IPS-18c (cell line): ENCODE measurements at regions not wholly inside any gene's neighbourhood (a gene's known extent, or its start where the extent isn't known, plus 50 kb on each side); places are given as distances from the start of the nearest gene placed in this dataset.

ENCODE experiments used
- H3K4me3 ChIP-seq: 2 replicates; pipeline ENCODE4 v1.7.0; 2013; ENCODE audit warnings: low read depth, mild to moderate bottlenecking, low read length, moderate library complexity; ENCODE audit not compliant: insufficient read depth
- H3K9me3 ChIP-seq: one replicate; pipeline ENCODE4 v1.6.1; 2013; ENCODE audit warnings: mild to moderate bottlenecking, low read length, moderate library complexity; ENCODE audit not compliant: control insufficient read depth, insufficient read depth

GRCh38 chr11:91219535-91219934, 996.7 kb upstream of the CHORDC1 start:
- no peaks in the 10 kb centered on the region for H3K9me3 ChIP-seq
- H3K4me3 ChIP-seq, result no peak overlapping the region

GRCh38 chr11:91209751-91210150, 986.9 kb upstream of the CHORDC1 start:
- H3K9me3 ChIP-seq, result no peaks in the 10 kb centered on the region
- no peak overlapping the region for H3K4me3 ChIP-seq

GRCh38 chr11:91209306-91209705, 986.5 kb upstream of the CHORDC1 start:
- Histone ChIP-seq H3K9me3 (no peaks in the 10 kb centered on the region), H3K4me3 (no peak overlapping the region)

GRCh38 chr11:91199866-91200265, 977.0 kb upstream of the CHORDC1 start:
- no peak overlapping the region for H3K4me3 ChIP-seq
- no peaks in the 10 kb centered on the region for H3K9me3 ChIP-seq

- H3K4me3 ChIP-seq, result no peak overlapping the region
- no peaks in the 10 kb centered on the region for H3K9me3 ChIP-seq
These were observed 971.7 kb upstream of the CHORDC1 start for GRCh38 chr11:91194546-91194945.

GRCh38 chr11:91188484-91188883, 965.6 kb upstream of the CHORDC1 start:
- Histone ChIP-seq H3K9me3 (no peaks in the 10 kb centered on the region), H3K4me3 (no peak overlapping the region)

DNA sequence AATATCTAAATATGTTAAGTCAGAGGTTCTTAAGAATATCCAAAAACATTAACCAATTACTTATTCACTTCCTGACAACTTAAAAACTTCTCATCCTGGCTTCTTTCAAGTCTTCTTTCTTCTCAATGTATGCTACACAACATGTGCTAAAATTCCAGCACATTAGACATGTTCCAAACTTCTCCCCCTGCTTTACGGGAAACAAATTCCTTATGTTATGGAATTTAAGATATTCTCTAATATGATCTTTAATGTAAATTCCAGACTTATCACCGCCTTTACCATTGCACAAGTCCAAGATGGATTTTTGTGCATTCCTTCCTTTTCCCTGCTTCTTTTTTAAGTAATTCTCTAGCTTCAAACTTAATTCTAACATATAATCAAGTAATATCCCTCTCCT, 964.5 kb upstream of the CHORDC1 start:
- Histone ChIP-seq H3K4me3 (no peak overlapping the region), H3K9me3 (no peaks in the 10 kb centered on the region)

GRCh38 chr11:91178366-91178765, 955.5 kb upstream of the CHORDC1 start:
- Histone ChIP-seq H3K9me3 (no peaks in the 10 kb centered on the region), H3K4me3 (no peak overlapping the region)

- H3K9me3 ChIP-seq, result no peaks in the 10 kb centered on the region
- no peak overlapping the region for H3K4me3 ChIP-seq
These were observed 951.9 kb upstream of the CHORDC1 start for GRCh38 chr11:91174734-91175133.

DNA sequence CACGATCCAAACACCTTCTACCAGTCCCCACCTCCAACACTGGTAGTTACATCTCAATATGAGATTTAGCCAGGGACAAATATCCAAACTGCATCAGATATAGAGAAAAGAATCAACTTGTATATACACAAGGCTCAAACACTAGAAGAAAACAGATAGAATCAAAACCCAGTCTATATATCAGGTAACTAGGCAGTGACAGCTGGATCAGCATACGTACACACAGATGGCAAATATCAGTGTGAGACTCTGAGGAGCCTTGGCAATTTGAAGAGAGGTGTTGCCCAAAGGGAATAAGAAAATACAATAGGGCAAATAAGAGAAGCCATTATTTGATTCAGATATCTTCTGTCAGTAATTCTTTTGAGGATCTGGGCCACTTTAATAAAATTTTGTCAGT, 951.3 kb upstream of the CHORDC1 start:
- Histone ChIP-seq H3K9me3 (no peaks in the 10 kb centered on the region), H3K4me3 (no peak overlapping the region)

GRCh38 chr11:91173701-91174100, 950.9 kb upstream of the CHORDC1 start:
- Histone ChIP-seq H3K9me3 (no peaks in the 10 kb centered on the region), H3K4me3 (no peak overlapping the region)

DNA sequence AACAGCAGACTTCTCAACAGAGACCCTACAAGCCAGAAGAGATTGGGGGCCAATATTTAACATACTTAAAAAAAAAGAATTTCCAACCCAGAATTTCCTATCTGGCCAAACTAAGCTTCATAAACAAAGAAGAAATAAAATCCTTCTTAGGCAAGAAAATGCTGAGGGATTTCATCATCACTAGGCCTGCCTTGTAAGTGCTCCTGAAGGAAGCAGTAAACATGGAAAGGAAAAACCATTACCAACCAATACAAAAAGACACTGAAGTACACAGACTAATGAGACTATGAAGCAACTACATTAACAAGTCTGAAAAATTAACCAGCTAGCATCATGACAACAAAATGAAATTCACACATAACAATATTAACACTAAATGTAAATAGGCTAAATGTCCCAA, 947.9 kb upstream of the CHORDC1 start:
- Histone ChIP-seq H3K9me3 (no peaks in the 10 kb centered on the region), H3K4me3 (no peak overlapping the region)

GRCh38 chr11:91164452-91164822, 941.6 kb upstream of the CHORDC1 start:
- Histone ChIP-seq H3K4me3 (no peak overlapping the region), H3K9me3 (no peaks in the 10 kb centered on the region)

DNA sequence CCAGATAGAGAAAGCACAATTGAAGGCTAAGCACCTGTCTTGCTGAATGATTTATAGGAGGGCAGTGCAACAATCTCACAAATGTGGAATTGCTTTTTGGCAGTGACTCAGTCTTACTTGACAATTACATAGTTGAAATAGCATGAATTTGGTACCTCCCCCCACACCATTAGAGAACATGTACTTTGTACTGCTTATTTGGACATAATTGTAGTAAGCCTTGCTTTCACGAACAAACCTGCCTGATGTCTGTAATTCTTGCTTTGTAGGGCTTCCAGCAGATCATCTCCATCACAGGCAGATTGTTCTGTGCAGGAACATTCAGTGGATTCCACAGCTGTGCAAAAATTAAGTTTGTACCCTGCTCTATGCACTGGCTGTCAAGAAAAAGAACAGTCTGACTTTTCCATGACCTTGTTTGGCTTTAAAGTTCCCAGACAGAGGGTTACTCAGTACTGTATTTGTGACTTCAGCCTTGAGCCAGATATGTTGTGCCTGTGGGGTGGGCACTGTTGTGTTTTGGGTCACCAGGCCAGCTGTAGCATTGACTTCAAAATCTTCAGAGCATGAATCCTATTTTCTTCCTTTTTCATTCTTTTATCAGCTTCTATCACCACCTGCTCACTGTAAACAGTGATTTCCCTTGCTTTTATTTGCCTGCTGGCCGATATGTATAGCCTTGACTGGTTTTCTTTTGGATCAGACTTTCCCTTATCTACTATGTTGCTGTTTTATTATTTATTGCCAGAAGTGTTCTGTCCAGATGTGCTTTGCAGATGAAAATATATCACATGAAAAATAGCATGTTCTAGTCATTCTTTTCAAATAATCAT, 941.0 kb upstream of the CHORDC1 start:
- no peak overlapping the region for H3K4me3 ChIP-seq

DNA sequence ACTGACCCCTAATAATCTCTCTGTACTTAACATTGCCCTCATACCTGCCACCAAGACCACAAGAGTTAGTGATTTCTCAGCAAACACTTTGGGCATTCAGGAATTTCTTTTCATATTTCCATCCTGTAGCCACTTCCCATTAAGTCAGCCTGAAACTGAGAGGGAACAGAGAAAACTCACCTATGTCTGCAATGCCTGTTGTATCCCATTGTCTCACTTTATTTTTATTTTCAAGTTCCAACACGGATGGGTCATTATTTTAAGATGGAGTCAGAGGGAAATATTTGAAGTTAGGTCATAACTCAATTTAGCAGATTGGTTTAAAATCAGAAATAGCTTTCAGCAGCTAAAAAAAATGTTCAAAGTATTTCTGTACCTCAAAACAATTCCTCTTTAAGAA, 937.8 kb upstream of the CHORDC1 start:
- Histone ChIP-seq H3K9me3 (no peaks in the 10 kb centered on the region), H3K4me3 (no peak overlapping the region)

More for the DNA sequence above, 941.0 kb upstream of the CHORDC1 start:
- no peaks in the 10 kb centered on the region for H3K9me3 ChIP-seq

- Histone ChIP-seq H3K4me3 (no peak overlapping the region), H3K9me3 (no peaks in the 10 kb centered on the region)
These were observed 936.2 kb upstream of the CHORDC1 start for GRCh38 chr11:91158891-91159537.

DNA sequence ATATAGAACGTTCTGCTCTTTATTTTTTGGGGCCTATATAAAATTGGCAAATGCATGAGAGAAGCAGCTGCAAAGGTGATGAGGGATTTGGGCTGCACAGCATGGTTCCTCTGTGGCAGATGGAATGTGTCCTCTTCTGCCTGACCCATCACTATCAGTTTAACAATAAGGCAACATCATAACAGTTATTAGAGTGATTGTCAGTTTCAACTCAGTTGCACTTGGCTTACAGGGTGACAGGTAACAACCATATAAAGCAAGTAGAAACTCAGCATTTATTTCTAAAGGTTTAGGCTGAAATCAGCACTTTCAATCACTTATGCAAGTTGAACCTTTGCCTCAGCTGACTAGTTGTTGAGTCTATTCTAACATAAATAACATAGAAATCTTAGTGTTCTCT, 935.4 kb upstream of the CHORDC1 start:
- no peaks in the 10 kb centered on the region for H3K9me3 ChIP-seq
- no peak overlapping the region for H3K4me3 ChIP-seq

DNA sequence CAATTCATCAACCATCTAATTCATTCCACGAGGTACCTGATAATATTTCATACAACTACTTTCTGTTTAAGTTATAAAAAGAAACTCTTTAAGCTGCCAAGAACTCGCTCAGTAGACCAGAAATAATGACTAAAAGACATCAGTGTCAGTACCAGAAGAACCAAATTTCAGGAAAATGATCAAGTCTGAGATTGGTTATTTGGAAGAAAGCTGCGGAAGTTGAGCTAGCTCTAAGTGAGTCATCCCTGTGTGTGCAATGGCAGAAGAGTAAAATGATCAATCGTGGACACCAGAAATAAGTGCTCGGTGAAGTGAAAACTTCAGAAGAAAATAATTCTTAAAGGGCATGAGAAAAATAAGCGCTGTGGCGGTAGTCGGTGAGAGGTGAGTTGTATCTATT, 933.2 kb upstream of the CHORDC1 start:
- peaks cover 5% of the 10 kb centered on the region for H3K9me3 ChIP-seq
- H3K4me3 ChIP-seq, result no peak overlapping the region

GRCh38 chr11:91147885-91148284, 925.0 kb upstream of the CHORDC1 start:
- H3K4me3 ChIP-seq, result no peak overlapping the region

More at GRCh38 chr11:91147885-91148284, 925.0 kb upstream of the CHORDC1 start:
- H3K9me3 ChIP-seq, result peaks cover 7% of the 10 kb centered on the region
